HG02938 (cell line): ENCODE measurements at regions not wholly inside any gene's neighbourhood (a gene's known extent, or its start where the extent isn't known, plus 50 kb on each side); places are given as distances from the start of the nearest gene placed in this dataset.

Source experiments
- ATAC-seq: cut with Tn5 transposase; IDR thresholded peaks from one replicate; pipeline ENCODE4 v1.9.1; 2021; ENCODE audit warnings: mild to moderate bottlenecking, moderate library complexity; ENCODE audit not compliant: unreplicated experiment

GRCh38 chr4:156710365-156711192, 261.0 kb downstream of the PDGFC start:
- no peak for ATAC-seq

- no peak for ATAC-seq
Measured at GRCh38 chr4:156705311-156705710, 266.3 kb downstream of the PDGFC start.

- no peak for ATAC-seq
Measured at GRCh38 chr4:156695163-156695562, 276.4 kb downstream of the PDGFC start.

- ATAC-seq: no peak
Measured at GRCh38 chr4:156694413-156694812, 277.2 kb downstream of the PDGFC start.

- no peak for ATAC-seq
Measured at GRCh38 chr4:156693557-156693956, 278.0 kb downstream of the PDGFC start.

GRCh38 chr4:156692016-156692415, 279.6 kb downstream of the PDGFC start:
- ATAC-seq: no peak

GRCh38 chr4:156690572-156690971, 281.0 kb downstream of the PDGFC start:
- no peak for ATAC-seq

GRCh38 chr4:156686120-156686519, 285.5 kb downstream of the PDGFC start:
- no peak for ATAC-seq

- no peak for ATAC-seq
Measured at GRCh38 chr4:156685308-156685707, 286.3 kb downstream of the PDGFC start.

GRCh38 chr4:156677656-156678055, 293.9 kb downstream of the PDGFC start:
- ATAC-seq: no peak

- ATAC-seq: no peak
Measured at GRCh38 chr4:156677131-156677531, 294.5 kb downstream of the PDGFC start.

GRCh38 chr4:156676116-156676851, 295.3 kb downstream of the PDGFC start:
- ATAC-seq: no peak

- no peak for ATAC-seq
Measured at GRCh38 chr4:156673483-156673882, 298.1 kb downstream of the PDGFC start.

- no peak for ATAC-seq
Measured at GRCh38 chr4:156672492-156673305, 298.9 kb downstream of the PDGFC start.

- no peak for ATAC-seq
Measured at GRCh38 chr4:156665780-156666366, 305.7 kb downstream of the PDGFC start.

GRCh38 chr4:156663663-156664062, 307.9 kb downstream of the PDGFC start:
- ATAC-seq: no peak

- no peak for ATAC-seq
Measured at GRCh38 chr4:156662921-156663320, 308.7 kb downstream of the PDGFC start.

GRCh38 chr4:156661555-156661954, 310.0 kb downstream of the PDGFC start:
- no peak for ATAC-seq

GRCh38 chr4:156660465-156660864, 311.1 kb downstream of the PDGFC start:
- no peak for ATAC-seq

- ATAC-seq: no peak
Measured at GRCh38 chr4:156659983-156660382, 311.6 kb downstream of the PDGFC start.

GRCh38 chr4:156659570-156659969, 312.0 kb downstream of the PDGFC start:
- no peak for ATAC-seq
